ENCODE measurements at regions not wholly inside any gene's neighbourhood (a gene's known extent, or its start where the extent isn't known, plus 50 kb on each side); places are given as distances from the start of the nearest gene placed in this dataset.

GRCh38 chr18:41630232-41630886 lies 324.7 kb upstream of the PIK3C3 start:
- H3K27me3 ChIP-seq (ENCODE audit: control insufficient read depth, insufficient read depth, low read length): no peaks in the 10 kb centered on the region

GRCh38 chr18:41624460-41624859 lies 330.6 kb upstream of the PIK3C3 start:
- no peak overlapping the region for H3K4me3 ChIP-seq (ENCODE audit: low read depth, low read length)
- H3K27me3 ChIP-seq (ENCODE audit: control insufficient read depth, insufficient read depth, low read length): no peaks in the 10 kb centered on the region
- peak; percentile 1 for DNase-seq (ENCODE audit: low read depth)
- no peak for TF ChIP-seq CTCF (IDR thresholded peaks at IDR 0.05; ENCODE audit: insufficient read depth, low read length, poor library complexity, severe bottlenecking)
- no peaks in the 10 kb centered on the region for H3K36me3 ChIP-seq (ENCODE audit: control insufficient read depth, insufficient read depth, low read length)

More at GRCh38 chr18:41630232-41630886, 324.7 kb upstream of the PIK3C3 start:
- TF ChIP-seq CTCF (IDR thresholded peaks at IDR 0.05; ENCODE audit: insufficient read depth, low read length, poor library complexity, severe bottlenecking): no peak
- Histone ChIP-seq H3K4me3 (ENCODE audit: low read depth, low read length) (no peak overlapping the region), H3K36me3 (ENCODE audit: control insufficient read depth, insufficient read depth, low read length) (no peaks in the 10 kb centered on the region)
- no peak for DNase-seq (ENCODE audit: low read depth)

GRCh38 chr18:41621177-41621576 lies 333.9 kb upstream of the PIK3C3 start:
- no peaks in the 10 kb centered on the region for H3K27me3 ChIP-seq (ENCODE audit: control insufficient read depth, insufficient read depth, low read length)
- TF ChIP-seq CTCF (IDR thresholded peaks at IDR 0.05; ENCODE audit: insufficient read depth, low read length, poor library complexity, severe bottlenecking): no peak
- no peaks in the 10 kb centered on the region for H3K36me3 ChIP-seq (ENCODE audit: control insufficient read depth, insufficient read depth, low read length)
- no peak overlapping the region for H3K4me3 ChIP-seq (ENCODE audit: low read depth, low read length)
- DNase-seq (ENCODE audit: low read depth): no peak

GRCh38 chr18:41618147-41618546 lies 336.9 kb upstream of the PIK3C3 start:
- Histone ChIP-seq H3K27me3 (ENCODE audit: control insufficient read depth, insufficient read depth, low read length) (no peaks in the 10 kb centered on the region), H3K36me3 (ENCODE audit: control insufficient read depth, insufficient read depth, low read length) (no peaks in the 10 kb centered on the region), H3K4me3 (ENCODE audit: low read depth, low read length) (no peak overlapping the region)
- no peak for DNase-seq (ENCODE audit: low read depth)
- TF ChIP-seq CTCF (IDR thresholded peaks at IDR 0.05; ENCODE audit: insufficient read depth, low read length, poor library complexity, severe bottlenecking): no peak

- DNase-seq (ENCODE audit: low read depth): no peak
- no peaks in the 10 kb centered on the region for H3K36me3 ChIP-seq (ENCODE audit: control insufficient read depth, insufficient read depth, low read length)
Measured at GRCh38 chr18:41617647-41618046, 337.4 kb upstream of the PIK3C3 start.

More at GRCh38 chr18:41617647-41618046, 337.4 kb upstream of the PIK3C3 start:
- Histone ChIP-seq H3K27me3 (ENCODE audit: control insufficient read depth, insufficient read depth, low read length) (no peaks in the 10 kb centered on the region), H3K4me3 (ENCODE audit: low read depth, low read length) (no peak overlapping the region)
- TF ChIP-seq CTCF (IDR thresholded peaks at IDR 0.05; ENCODE audit: insufficient read depth, low read length, poor library complexity, severe bottlenecking): no peak

Measured in kidney epithelial cell (primary cell).